ENCODE measurements at regions not wholly inside any gene's neighbourhood (a gene's known extent, or its start where the extent isn't known, plus 50 kb on each side); places are given as distances from the start of the nearest gene placed in this dataset.

GRCh38 chr3:78293284-78293683 is 1253.4 kb downstream of the ROBO2 start:
- DNase-seq (ENCODE audit: low spot score) (no peak), ATAC-seq (ENCODE audit: low read depth) (no peak)
- Histone ChIP-seq H3K4me3 (ENCODE audit: severe bottlenecking) (no peak overlapping the region), H3K9me3 (ENCODE audit: severe bottlenecking) (no peaks in the 10 kb centered on the region), H3K27ac (ENCODE audit: poor library complexity, severe bottlenecking) (no peak overlapping the region), H3K27me3 (ENCODE audit: insufficient read depth, poor library complexity, severe bottlenecking) (no peaks in the 10 kb centered on the region), H3K36me3 (ENCODE audit: low read depth) (no peaks in the 10 kb centered on the region), H3K4me1 (ENCODE audit: insufficient read depth, poor library complexity, severe bottlenecking) (no peaks in the 10 kb centered on the region)
- no peak for TF ChIP-seq CTCF (IDR thresholded peaks at IDR 0.05; ENCODE audit: poor library complexity, severe bottlenecking)

GRCh38 chr3:78304115-78304514 is 1264.2 kb downstream of the ROBO2 start:
- Histone ChIP-seq H3K36me3 (ENCODE audit: low read depth) (no peaks in the 10 kb centered on the region), H3K27ac (ENCODE audit: poor library complexity, severe bottlenecking) (no peak overlapping the region), H3K9me3 (ENCODE audit: severe bottlenecking) (no peaks in the 10 kb centered on the region), H3K4me1 (ENCODE audit: insufficient read depth, poor library complexity, severe bottlenecking) (no peaks in the 10 kb centered on the region), H3K4me3 (ENCODE audit: severe bottlenecking) (no peak overlapping the region), H3K27me3 (ENCODE audit: insufficient read depth, poor library complexity, severe bottlenecking) (no peaks in the 10 kb centered on the region)
- ATAC-seq (ENCODE audit: low read depth), result no peak
- DNase-seq (ENCODE audit: low spot score), result no peak
- TF ChIP-seq CTCF (IDR thresholded peaks at IDR 0.05; ENCODE audit: poor library complexity, severe bottlenecking), result no peak

- H3K36me3 ChIP-seq (ENCODE audit: low read depth), result no peaks in the 10 kb centered on the region
- no peak for TF ChIP-seq CTCF (IDR thresholded peaks at IDR 0.05; ENCODE audit: poor library complexity, severe bottlenecking)
- ATAC-seq (ENCODE audit: low read depth) (no peak), DNase-seq (ENCODE audit: low spot score) (no peak)
- H3K9me3 ChIP-seq (ENCODE audit: severe bottlenecking), result no peaks in the 10 kb centered on the region
- no peaks in the 10 kb centered on the region for H3K4me1 ChIP-seq (ENCODE audit: insufficient read depth, poor library complexity, severe bottlenecking)
- H3K27ac ChIP-seq (ENCODE audit: poor library complexity, severe bottlenecking), result no peak overlapping the region
- no peak overlapping the region for H3K4me3 ChIP-seq (ENCODE audit: severe bottlenecking)
- H3K27me3 ChIP-seq (ENCODE audit: insufficient read depth, poor library complexity, severe bottlenecking), result no peaks in the 10 kb centered on the region
Measured at GRCh38 chr3:78312851-78313250, 1273.0 kb downstream of the ROBO2 start.

- Histone ChIP-seq H3K4me3 (ENCODE audit: severe bottlenecking) (no peak overlapping the region), H3K27me3 (ENCODE audit: insufficient read depth, poor library complexity, severe bottlenecking) (no peaks in the 10 kb centered on the region), H3K27ac (ENCODE audit: poor library complexity, severe bottlenecking) (no peak overlapping the region), H3K9me3 (ENCODE audit: severe bottlenecking) (no peaks in the 10 kb centered on the region), H3K36me3 (ENCODE audit: low read depth) (no peaks in the 10 kb centered on the region), H3K4me1 (ENCODE audit: insufficient read depth, poor library complexity, severe bottlenecking) (no peaks in the 10 kb centered on the region)
- ATAC-seq (ENCODE audit: low read depth) (no peak), DNase-seq (ENCODE audit: low spot score) (no peak)
- no peak for TF ChIP-seq CTCF (IDR thresholded peaks at IDR 0.05; ENCODE audit: poor library complexity, severe bottlenecking)
Measured at GRCh38 chr3:78313332-78313731, 1273.4 kb downstream of the ROBO2 start.

- ATAC-seq (ENCODE audit: low read depth), result no peak
- H3K27ac ChIP-seq (ENCODE audit: poor library complexity, severe bottlenecking), result no peak overlapping the region
- no peaks in the 10 kb centered on the region for H3K36me3 ChIP-seq (ENCODE audit: low read depth)
- H3K4me3 ChIP-seq (ENCODE audit: severe bottlenecking), result no peak overlapping the region
- DNase-seq (ENCODE audit: low spot score), result no peak
- no peaks in the 10 kb centered on the region for H3K9me3 ChIP-seq (ENCODE audit: severe bottlenecking)
- no peaks in the 10 kb centered on the region for H3K27me3 ChIP-seq (ENCODE audit: insufficient read depth, poor library complexity, severe bottlenecking)
- H3K4me1 ChIP-seq (ENCODE audit: insufficient read depth, poor library complexity, severe bottlenecking), result no peaks in the 10 kb centered on the region
- no peak for TF ChIP-seq CTCF (IDR thresholded peaks at IDR 0.05; ENCODE audit: poor library complexity, severe bottlenecking)
Measured at GRCh38 chr3:78314327-78314726, 1274.4 kb downstream of the ROBO2 start.
